Testis (tissue), 2 donors: ENCODE measurements at regions not wholly inside any gene's neighbourhood (a gene's known extent, or its start where the extent isn't known, plus 50 kb on each side); places are given as distances from the start of the nearest gene placed in this dataset.

Experiments used
- POLR2A ChIP-seq: fragments of 450-650 bp; IDR thresholded peaks from one replicate; pipeline ENCODE4 v1.6.1; 2017; ENCODE audit warnings: antibody characterized with exemption, mild to moderate bottlenecking, moderate library complexity
- TF ChIP-seq, protein P1 (sequence below), 3 experiments: fragments of 450-650 bp in 2 of 3; fragments of 200-600 bp in 1 of 3; sonication (generic) in 1 of 3; IDR thresholded peaks; one replicate each; pipeline ENCODE4 v1.5.1; 2016 to 2019; ENCODE audit warnings: antibody characterized with exemption in 3 of 3, mild to moderate bottlenecking in 2 of 3, moderate library complexity in 1 of 3

GRCh38 chr18:29164993-29165599 is 988.2 kb upstream of the CDH2 start:
- no peak for TF ChIP-seq POLR2A
- TF ChIP-seq, protein P1, sequence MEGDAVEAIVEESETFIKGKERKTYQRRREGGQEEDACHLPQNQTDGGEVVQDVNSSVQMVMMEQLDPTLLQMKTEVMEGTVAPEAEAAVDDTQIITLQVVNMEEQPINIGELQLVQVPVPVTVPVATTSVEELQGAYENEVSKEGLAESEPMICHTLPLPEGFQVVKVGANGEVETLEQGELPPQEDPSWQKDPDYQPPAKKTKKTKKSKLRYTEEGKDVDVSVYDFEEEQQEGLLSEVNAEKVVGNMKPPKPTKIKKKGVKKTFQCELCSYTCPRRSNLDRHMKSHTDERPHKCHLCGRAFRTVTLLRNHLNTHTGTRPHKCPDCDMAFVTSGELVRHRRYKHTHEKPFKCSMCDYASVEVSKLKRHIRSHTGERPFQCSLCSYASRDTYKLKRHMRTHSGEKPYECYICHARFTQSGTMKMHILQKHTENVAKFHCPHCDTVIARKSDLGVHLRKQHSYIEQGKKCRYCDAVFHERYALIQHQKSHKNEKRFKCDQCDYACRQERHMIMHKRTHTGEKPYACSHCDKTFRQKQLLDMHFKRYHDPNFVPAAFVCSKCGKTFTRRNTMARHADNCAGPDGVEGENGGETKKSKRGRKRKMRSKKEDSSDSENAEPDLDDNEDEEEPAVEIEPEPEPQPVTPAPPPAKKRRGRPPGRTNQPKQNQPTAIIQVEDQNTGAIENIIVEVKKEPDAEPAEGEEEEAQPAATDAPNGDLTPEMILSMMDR (IDR thresholded peaks at IDR 0.05) = no peak
